ENCODE measurements at regions not wholly inside any gene's neighbourhood (a gene's known extent, or its start where the extent isn't known, plus 50 kb on each side); places are given as distances from the start of the nearest gene placed in this dataset.

DNA sequence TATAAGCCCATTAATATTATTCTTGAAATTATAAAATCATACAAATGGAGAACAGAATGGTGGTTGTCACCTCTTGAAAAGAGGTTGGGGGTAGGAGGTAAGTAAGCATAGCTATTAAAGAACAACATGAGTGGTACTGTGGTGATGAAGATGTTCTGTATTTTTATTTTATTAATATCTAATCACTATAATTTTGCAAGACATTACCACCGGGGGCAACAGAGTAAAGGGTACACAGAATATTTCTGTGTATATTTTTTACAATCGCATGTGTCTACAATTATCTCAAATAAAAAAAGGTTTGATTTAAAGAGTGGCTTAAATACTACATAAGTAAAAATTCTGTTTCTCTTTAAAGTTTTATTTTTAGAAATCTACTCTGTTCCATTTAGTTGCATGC is 557.8 kb downstream of the NXPH1 start:
- Mint-ChIP-seq H3K4me3 (ENCODE audit: unreplicated experiment) (no peak overlapping the region), H3K27ac (ENCODE audit: unreplicated experiment) (no peak overlapping the region), H3K4me1 (ENCODE audit: low read depth, unreplicated experiment) (peaks cover 11% of the 10 kb centered on the region), H3K9me3 (ENCODE audit: unreplicated experiment) (peaks cover 3% of the 10 kb centered on the region), H3K27me3 (ENCODE audit: low read depth, unreplicated experiment) (no peaks in the 10 kb centered on the region), H3K36me3 (ENCODE audit: low read depth, unreplicated experiment) (no peaks in the 10 kb centered on the region)
- Histone ChIP-seq H3K27me3 (ENCODE audit: insufficient read depth, low read length) (no peaks in the 10 kb centered on the region), H3K4me1 (ENCODE audit: insufficient read depth, low read length) (no peaks in the 10 kb centered on the region), H3K79me2 (ENCODE audit: insufficient read depth, low read length) (no peaks in the 10 kb centered on the region), H3K27ac (ENCODE audit: low read depth, low read length) (no peak overlapping the region), H3K4me3 (ENCODE audit: insufficient read depth, low read depth, low read length) (no peak overlapping the region), H3K9me3 (ENCODE audit: insufficient read depth, low read depth, low read length) (no peaks in the 10 kb centered on the region), H4K20me1 (ENCODE audit: insufficient read depth, low read length) (no peaks in the 10 kb centered on the region), H3K4me2 (ENCODE audit: low read length) (no peak overlapping the region), H3K36me3 (ENCODE audit: insufficient read depth, low read length) (no peaks in the 10 kb centered on the region), H3K9ac (ENCODE audit: low read length) (no peak overlapping the region), H2AFZ (ENCODE audit: low read depth, low read length) (no peak overlapping the region)
- TF ChIP-seq EZH2 (IDR thresholded peaks at IDR 0.05; ENCODE audit: insufficient read depth, low read length): no peak
- TF ChIP-seq CTCF (IDR thresholded peaks at IDR 0.05; ENCODE audit: insufficient read depth, low read depth, low read length): no peak
- FAIRE-seq (no peak), DNase-seq (ENCODE audit: low read depth) (no peak)

GRCh38 chr7:8998762-8999161 is 565.4 kb downstream of the NXPH1 start:
- H3K4me3 Mint-ChIP-seq (ENCODE audit: unreplicated experiment): no peak overlapping the region
- H3K27me3 Mint-ChIP-seq (ENCODE audit: low read depth, unreplicated experiment): no peaks in the 10 kb centered on the region
- no peaks in the 10 kb centered on the region for H4K20me1 ChIP-seq (ENCODE audit: insufficient read depth, low read length)
- H3K36me3 Mint-ChIP-seq (ENCODE audit: low read depth, unreplicated experiment): no peaks in the 10 kb centered on the region
- H3K36me3 ChIP-seq (ENCODE audit: insufficient read depth, low read length): no peaks in the 10 kb centered on the region
- H3K79me2 ChIP-seq (ENCODE audit: insufficient read depth, low read length): no peaks in the 10 kb centered on the region
- no peak overlapping the region for H3K27ac ChIP-seq (ENCODE audit: low read depth, low read length)
- no peak overlapping the region for H2AFZ ChIP-seq (ENCODE audit: low read depth, low read length)
- no peak overlapping the region for H3K9ac ChIP-seq (ENCODE audit: low read length)
- H3K27ac Mint-ChIP-seq (ENCODE audit: unreplicated experiment): no peak overlapping the region
- no peaks in the 10 kb centered on the region for H3K4me1 Mint-ChIP-seq (ENCODE audit: low read depth, unreplicated experiment)
- no peaks in the 10 kb centered on the region for H3K27me3 ChIP-seq (ENCODE audit: insufficient read depth, low read length)
- FAIRE-seq: no peak
- no peak overlapping the region for H3K4me3 ChIP-seq (ENCODE audit: insufficient read depth, low read depth, low read length)
- no peak for DNase-seq (ENCODE audit: low read depth)
- H3K4me2 ChIP-seq (ENCODE audit: low read length): no peak overlapping the region
- H3K9me3 Mint-ChIP-seq (ENCODE audit: unreplicated experiment): no peaks in the 10 kb centered on the region
- H3K4me1 ChIP-seq (ENCODE audit: insufficient read depth, low read length): no peaks in the 10 kb centered on the region
- no peaks in the 10 kb centered on the region for H3K9me3 ChIP-seq (ENCODE audit: insufficient read depth, low read depth, low read length)
- TF ChIP-seq EZH2 (IDR thresholded peaks at IDR 0.05; ENCODE audit: insufficient read depth, low read length) (no peak), CTCF (IDR thresholded peaks at IDR 0.05; ENCODE audit: insufficient read depth, low read depth, low read length) (no peak)

DNA sequence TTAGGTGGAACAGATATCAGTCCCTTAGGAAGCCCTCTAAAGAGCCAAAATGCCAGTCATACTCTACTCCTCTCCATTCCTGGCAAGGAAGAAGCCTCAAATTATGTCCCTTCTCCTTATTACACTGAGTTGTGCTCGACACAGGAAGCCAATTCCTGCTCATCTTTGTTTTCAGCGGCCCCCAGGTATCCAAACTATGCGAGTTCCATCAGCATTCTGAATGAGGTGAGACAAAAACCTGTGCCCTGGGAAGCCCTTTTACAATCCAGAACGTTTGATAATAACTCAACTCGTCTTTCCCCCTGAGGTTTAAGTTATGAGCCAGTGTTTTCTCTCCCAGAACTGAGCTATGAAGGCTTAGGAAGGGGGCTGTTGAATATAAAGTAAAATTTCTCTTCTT is 580.5 kb downstream of the NXPH1 start:
- Histone ChIP-seq H3K9ac (ENCODE audit: low read length) (no peak overlapping the region), H3K4me3 (ENCODE audit: insufficient read depth, low read depth, low read length) (no peak overlapping the region), H2AFZ (ENCODE audit: low read depth, low read length) (no peak overlapping the region), H3K4me1 (ENCODE audit: insufficient read depth, low read length) (no peaks in the 10 kb centered on the region), H4K20me1 (ENCODE audit: insufficient read depth, low read length) (no peaks in the 10 kb centered on the region), H3K36me3 (ENCODE audit: insufficient read depth, low read length) (no peaks in the 10 kb centered on the region), H3K27ac (ENCODE audit: low read depth, low read length) (no peak overlapping the region), H3K79me2 (ENCODE audit: insufficient read depth, low read length) (no peaks in the 10 kb centered on the region), H3K4me2 (ENCODE audit: low read length) (no peak overlapping the region), H3K27me3 (ENCODE audit: insufficient read depth, low read length) (no peaks in the 10 kb centered on the region), H3K9me3 (ENCODE audit: insufficient read depth, low read depth, low read length) (peaks cover 4% of the 10 kb centered on the region)
- no peak for DNase-seq (ENCODE audit: low read depth)
- no peaks in the 10 kb centered on the region for H3K36me3 Mint-ChIP-seq (ENCODE audit: low read depth, unreplicated experiment)
- H3K4me1 Mint-ChIP-seq (ENCODE audit: low read depth, unreplicated experiment): no peaks in the 10 kb centered on the region
- no peaks in the 10 kb centered on the region for H3K9me3 Mint-ChIP-seq (ENCODE audit: unreplicated experiment)
- no peaks in the 10 kb centered on the region for H3K27me3 Mint-ChIP-seq (ENCODE audit: low read depth, unreplicated experiment)
- H3K27ac Mint-ChIP-seq (ENCODE audit: unreplicated experiment): no peak overlapping the region
- no peak overlapping the region for H3K4me3 Mint-ChIP-seq (ENCODE audit: unreplicated experiment)
- TF ChIP-seq CTCF (IDR thresholded peaks at IDR 0.05; ENCODE audit: insufficient read depth, low read depth, low read length) (no peak), EZH2 (IDR thresholded peaks at IDR 0.05; ENCODE audit: insufficient read depth, low read length) (no peak)
- no peak for FAIRE-seq

All from astrocyte (in vitro differentiated cells and primary cell).